Heart left ventricle (tissue), 16 donors: ENCODE measurements at regions not wholly inside any gene's neighbourhood (a gene's known extent, or its start where the extent isn't known, plus 50 kb on each side); places are given as distances from the start of the nearest gene placed in this dataset.

Experiments
- ATAC-seq, 4 donors: fragments of 200-7000 bp; cut with Tn5 transposase; one replicate each; pipeline ENCODE4 v1.9.1; 2020 to 2022; ENCODE audit warnings: moderate library complexity in 4 of 4, mild to moderate bottlenecking in 3 of 4, moderate number of reproducible peaks in 1 of 4
- DNase-seq, 5 donors: peaks; one replicate each; pipeline ENCODE4 v3.0.0-alpha.2; 2020
- H3K27ac ChIP-seq, 12 donors: fragments of 200-600 bp; sonication (generic) in 4 of 12; one replicate each; pipeline versions ENCODE4 v1.5.0 to v1.8.0; 2016 to 2022; ENCODE audit warnings: mild to moderate bottlenecking in 2 of 12
- H3K27me3 ChIP-seq, 9 donors: fragments of 200-600 bp; sonication (generic) in 2 of 9; one replicate each; pipeline versions ENCODE4 v1.5.1 to v1.8.0; 2016 to 2022; ENCODE audit warnings: mild to moderate bottlenecking in 3 of 9
- H3K36me3 ChIP-seq, 9 donors: fragments of 200-600 bp; sonication (generic) in 2 of 9; one replicate each; pipeline versions ENCODE4 v1.5.0 to v1.8.0; 2018 to 2022; ENCODE audit warnings: mild to moderate bottlenecking in 2 of 9
- H3K4me1 ChIP-seq, 12 donors: fragments of 200-600 bp; sonication (generic) in 4 of 12; one replicate each; pipeline versions ENCODE4 v1.5.0 to v1.8.0; 2016 to 2022; ENCODE audit warnings: mild to moderate bottlenecking in 3 of 12
- H3K4me3 ChIP-seq, 12 donors: fragments of 200-600 bp; sonication (generic) in 4 of 12; one replicate each; pipeline versions ENCODE4 v1.5.0 to v1.8.0; 2017 to 2022; ENCODE audit warnings: mild to moderate bottlenecking in 9 of 12, moderate library complexity in 4 of 12
- H3K9me3 ChIP-seq, 12 donors: fragments of 200-600 bp; sonication (generic) in 4 of 12; one replicate each; pipeline versions ENCODE4 v1.5.0 to v1.8.0; 2016 to 2022; ENCODE audit warnings: mild to moderate bottlenecking in 1 of 12
- CTCF ChIP-seq, 12 donors: fragments of 200-600 bp; sonication (generic) in 4 of 12; IDR thresholded peaks; one replicate each; pipeline versions ENCODE4 v1.5.0 to v1.8.0; 2018 to 2022; ENCODE audit warnings: antibody characterized with exemption in 12 of 12, mild to moderate bottlenecking in 5 of 12
- POLR2A ChIP-seq, 2 donors: fragments of 450-650 bp; IDR thresholded peaks; one replicate each; pipeline ENCODE4 v1.6.1; 2017; ENCODE audit warnings: antibody characterized with exemption in 2 of 2, mild to moderate bottlenecking in 2 of 2, moderate library complexity in 2 of 2
- WGBS, 4 donors: extraction: QIAGEN DNeasy Blood & Tissue Kit in 2 of 4; methylation state at CpG; one replicate each; pipeline versions ENCODE4 v1.1.5 to v1.1.7; 2013 to 2018; 5-methylcytosine and 5-hydroxymethylcytosine counted together
- intact Hi-C, 10 donors: fragments of 100-400 bp; cut with DNase I; formaldehyde crosslinking; loops; one replicate each; pipeline versions ENCODE4 v1.11.1 to v1.14.2; 2022
- donor health status: ischemic (EF 13 %, LVEDD 7.1; RV severe dilation, severe dysfunction).
- donor health status: healthy with polysubstance abuse.
- donor health status: DM: no; HTN: yes; CAD: no.
- donor health status: DM: no; HTN: no; CAD: no.
- donor health status: ischemic (EF 25% LVEDD 6.9; RV normal size, moderate dysfunction).
- donor health status: ischemic (EF 25% LVEDD 5.7; RV mildly dilated, moderate dysfunction).
- donor health status: healthy.
- donor health status: DM: yes; HTN: yes; CAD: no.
- donor health status: ischemic (EF 35%, LVEDD 5.7; RV mildly dilated, moderate dysfunction).
- donor health status: nonischemic (EF 11% LVEDD 7.7; RV severe dilation, severe dysfunction).
- donor health status: DM: yes; HTN: yes; CAD: no.
- donor health status: PGD.
- donor health status: ischemic (EF 29% LVEDD 5.4; RV normal size, mild dysfunction).
- donor health status: nonischemic (EF 23%, LVEDD 6.1; RV moderate dilation, normal function).

- DNase-seq = peak in 4 of 5 donors; percentile 51 to 75 (median 65)
- intact Hi-C loops = loop anchor here in 3 of 10 donors (5.0 to 10.0 kb wide), 2 partner anchors 199 to 202 kb away; no protein-coding TSS in a partner anchor
Measured at GRCh38 chr10:71005337-71006305, 117.3 kb upstream of the PCBD1 start.

GRCh38 chr10:71006506-71006905, 118.1 kb upstream of the PCBD1 start:
- intact Hi-C loops = loop anchor here in 3 of 10 donors (5.0 to 10.0 kb wide), 2 partner anchors 198 to 201 kb away; no protein-coding TSS in a partner anchor
- peaks cover 0 to 8% (median 0%) of the 10 kb centered on the region in 9 donors for H3K27me3 ChIP-seq
- no peak overlapping the region for H3K4me3 ChIP-seq
- DNase-seq (no peak), ATAC-seq (no peak)
- H3K36me3 ChIP-seq = no peaks in the 10 kb centered on the region
- WGBS, 4 donors = 81 to 86% (median 82%) methylated on average over 4 of the region's 4 CpGs
- TF ChIP-seq POLR2A (IDR thresholded peaks at IDR 0.05) (no peak), CTCF (IDR thresholded peaks at IDR 0.05) (no peak)
- no peaks in the 10 kb centered on the region for H3K9me3 ChIP-seq
- peaks cover 0 to 12% (median 0%) of the 10 kb centered on the region in 12 donors for H3K4me1 ChIP-seq
- H3K27ac ChIP-seq = no peak overlapping the region

More at GRCh38 chr10:71005337-71006305, 117.3 kb upstream of the PCBD1 start:
- H3K27ac ChIP-seq = peak overlapping the region in 4 of 12 donors; percentile 42 to 69 (median 51)
- peak; percentile 51 to 94 (median 88) for ATAC-seq
- WGBS, 4 donors = 64 to 78% (median 68%) methylated on average over 18 to 23 of the region's 23 CpGs
- H3K4me1 ChIP-seq = peaks cover 0 to 12% (median 0%) of the 10 kb centered on the region in 12 donors
- peaks cover 0 to 8% (median 0%) of the 10 kb centered on the region in 9 donors for H3K27me3 ChIP-seq
- TF ChIP-seq POLR2A (IDR thresholded peaks at IDR 0.05) (no peak), CTCF (IDR thresholded peaks at IDR 0.05) (no peak)
- no peaks in the 10 kb centered on the region for H3K9me3 ChIP-seq
- no peaks in the 10 kb centered on the region for H3K36me3 ChIP-seq
- H3K4me3 ChIP-seq = peak overlapping the region in 6 of 12 donors; percentile 5 to 38 (median 32)

DNA sequence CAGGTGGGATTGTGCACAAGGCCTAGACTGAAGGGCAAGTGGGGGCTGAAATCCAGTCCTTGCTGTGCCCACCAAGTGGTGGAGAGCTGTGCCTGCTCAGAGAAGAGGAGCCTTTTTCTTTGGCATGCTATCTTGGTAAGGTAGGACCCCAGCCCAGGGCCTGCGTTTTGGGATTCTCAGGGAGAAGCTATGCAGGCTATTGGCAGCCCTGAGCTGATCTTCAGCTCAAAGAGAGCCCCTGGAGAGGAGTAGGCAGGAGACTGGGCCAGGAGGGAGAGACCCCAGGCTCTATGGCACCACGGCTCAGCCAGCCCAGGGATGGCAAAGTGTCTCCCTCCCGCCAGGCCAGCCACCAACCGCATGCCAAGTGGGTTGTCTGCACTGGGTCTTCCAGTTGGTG, 119.2 kb upstream of the PCBD1 start:
- Histone ChIP-seq H3K4me3 (no peak overlapping the region), H3K27me3 (peaks cover 0 to 8% (median 0%) of the 10 kb centered on the region in 9 donors), H3K36me3 (no peaks in the 10 kb centered on the region), H3K9me3 (no peaks in the 10 kb centered on the region), H3K27ac (no peak overlapping the region), H3K4me1 (peaks cover 0 to 12% (median 0%) of the 10 kb centered on the region in 12 donors)
- ATAC-seq (no peak), DNase-seq (no peak)
- 91 to 98% (median 94%) methylated on average over 3 to 4 of the region's 4 CpGs for WGBS, 4 donors
- TF ChIP-seq CTCF (IDR thresholded peaks at IDR 0.05) (no peak), POLR2A (IDR thresholded peaks at IDR 0.05) (no peak)
- intact Hi-C loops = loop anchor here in 3 of 10 donors (5.0 to 10.0 kb wide), 2 partner anchors 197 to 200 kb away; no protein-coding TSS in a partner anchor

DNA sequence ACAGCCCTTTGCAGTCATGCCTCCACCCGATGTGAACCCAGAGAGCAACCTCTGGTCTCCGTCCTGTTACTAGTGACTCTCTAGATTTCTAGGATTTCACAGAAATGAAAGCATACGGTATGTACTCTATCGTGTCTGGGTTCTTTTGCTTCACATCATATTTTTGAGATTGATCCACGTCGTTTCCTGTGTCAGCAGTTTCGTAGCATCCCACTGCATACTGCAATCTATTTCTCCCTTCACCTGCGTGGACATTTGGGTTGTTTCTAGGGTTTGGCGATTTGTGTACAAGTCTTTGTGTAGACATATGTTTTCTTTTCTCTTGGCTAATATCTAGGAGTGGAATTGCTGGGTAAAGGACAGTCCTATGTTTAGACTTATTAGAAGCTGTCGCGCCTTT, 119.8 kb upstream of the PCBD1 start:
- DNase-seq = no peak
- Histone ChIP-seq H3K27me3 (peaks cover 0 to 8% (median 0%) of the 10 kb centered on the region in 9 donors), H3K9me3 (no peaks in the 10 kb centered on the region), H3K27ac (no peak overlapping the region), H3K4me3 (no peak overlapping the region), H3K36me3 (no peaks in the 10 kb centered on the region), H3K4me1 (peaks cover 0 to 12% (median 0%) of the 10 kb centered on the region in 12 donors)
- intact Hi-C loops = loop anchor here in 3 of 10 donors (5.0 to 10.0 kb wide), 2 partner anchors 197 to 199 kb away; no protein-coding TSS in a partner anchor
- 86 to 93% (median 91%) methylated on average over 11 of the region's 11 CpGs for WGBS, 4 donors
- TF ChIP-seq POLR2A (IDR thresholded peaks at IDR 0.05) (no peak), CTCF (IDR thresholded peaks at IDR 0.05) (no peak)
- ATAC-seq = no peak
